Lower lobe of right lung (tissue), 2 donors: ENCODE measurements at regions not wholly inside any gene's neighbourhood (a gene's known extent, or its start where the extent isn't known, plus 50 kb on each side); places are given as distances from the start of the nearest gene placed in this dataset.

ENCODE experiments used
- ATAC-seq, 2 donors: fragments of 200-7000 bp; cut with Tn5 transposase; one replicate each; pipeline ENCODE4 v1.9.1; 2020 to 2022; ENCODE audit warnings: mild to moderate bottlenecking in 2 of 2, moderate library complexity in 2 of 2
- DNase-seq: peaks from one replicate; pipeline ENCODE4 v3.0.0-alpha.2; 2020
- H3K27ac ChIP-seq: fragments of 200-600 bp; one replicate; pipeline ENCODE4 v1.8.0; 2022
- H3K27me3 ChIP-seq: fragments of 200-600 bp; one replicate; pipeline ENCODE4 v1.8.0; 2022; ENCODE audit warnings: low read depth
- H3K36me3 ChIP-seq: fragments of 200-600 bp; one replicate; pipeline ENCODE4 v1.8.0; 2022; ENCODE audit warnings: mild to moderate bottlenecking
- H3K4me1 ChIP-seq: fragments of 200-600 bp; one replicate; pipeline ENCODE4 v1.8.0; 2022
- H3K4me3 ChIP-seq: fragments of 200-600 bp; one replicate; pipeline ENCODE4 v1.8.0; 2022; ENCODE audit warnings: mild to moderate bottlenecking
- H3K9me3 ChIP-seq: fragments of 200-600 bp; one replicate; pipeline ENCODE4 v1.8.0; 2022
- intact Hi-C: fragments of 100-400 bp; cut with DNase I; formaldehyde crosslinking; loops from one replicate; pipeline ENCODE4 v1.11.0; 2022
- TF ChIP-seq, protein P1 (sequence below): fragments of 200-600 bp; IDR thresholded peaks from one replicate; pipeline ENCODE4 v1.8.0; 2022; ENCODE audit warnings: antibody characterized with exemption, mild to moderate bottlenecking
- donor health status: DM: no; HTN: yes; CAD: no; lungs with severe emphysema.

- no peak overlapping the region for H3K4me3 ChIP-seq
- ATAC-seq (no peak), DNase-seq (no peak)
- H3K27me3 ChIP-seq: no peaks in the 10 kb centered on the region
- no peak overlapping the region for H3K27ac ChIP-seq
- H3K36me3 ChIP-seq: no peaks in the 10 kb centered on the region
- no peaks in the 10 kb centered on the region for H3K4me1 ChIP-seq
- intact Hi-C loops: no loop called here
- H3K9me3 ChIP-seq: peaks cover 4% of the 10 kb centered on the region
- TF ChIP-seq, protein P1, sequence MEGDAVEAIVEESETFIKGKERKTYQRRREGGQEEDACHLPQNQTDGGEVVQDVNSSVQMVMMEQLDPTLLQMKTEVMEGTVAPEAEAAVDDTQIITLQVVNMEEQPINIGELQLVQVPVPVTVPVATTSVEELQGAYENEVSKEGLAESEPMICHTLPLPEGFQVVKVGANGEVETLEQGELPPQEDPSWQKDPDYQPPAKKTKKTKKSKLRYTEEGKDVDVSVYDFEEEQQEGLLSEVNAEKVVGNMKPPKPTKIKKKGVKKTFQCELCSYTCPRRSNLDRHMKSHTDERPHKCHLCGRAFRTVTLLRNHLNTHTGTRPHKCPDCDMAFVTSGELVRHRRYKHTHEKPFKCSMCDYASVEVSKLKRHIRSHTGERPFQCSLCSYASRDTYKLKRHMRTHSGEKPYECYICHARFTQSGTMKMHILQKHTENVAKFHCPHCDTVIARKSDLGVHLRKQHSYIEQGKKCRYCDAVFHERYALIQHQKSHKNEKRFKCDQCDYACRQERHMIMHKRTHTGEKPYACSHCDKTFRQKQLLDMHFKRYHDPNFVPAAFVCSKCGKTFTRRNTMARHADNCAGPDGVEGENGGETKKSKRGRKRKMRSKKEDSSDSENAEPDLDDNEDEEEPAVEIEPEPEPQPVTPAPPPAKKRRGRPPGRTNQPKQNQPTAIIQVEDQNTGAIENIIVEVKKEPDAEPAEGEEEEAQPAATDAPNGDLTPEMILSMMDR: no peak
Measured at GRCh38 chr6:85192186-85192585, 257.7 kb upstream of the NT5E start.

- no peaks in the 10 kb centered on the region for H3K4me1 ChIP-seq
- no peak overlapping the region for H3K4me3 ChIP-seq
- H3K9me3 ChIP-seq: peaks cover 4% of the 10 kb centered on the region
- intact Hi-C loops: no loop called here
- H3K27ac ChIP-seq: no peak overlapping the region
- H3K27me3 ChIP-seq: no peaks in the 10 kb centered on the region
- no peaks in the 10 kb centered on the region for H3K36me3 ChIP-seq
- ATAC-seq (no peak), DNase-seq (no peak)
- TF ChIP-seq, protein P1: no peak
Measured at GRCh38 chr6:85191656-85192055, 258.2 kb upstream of the NT5E start.

- no peaks in the 10 kb centered on the region for H3K4me1 ChIP-seq
- intact Hi-C loops: no loop called here
- no peaks in the 10 kb centered on the region for H3K36me3 ChIP-seq
- peaks cover 4% of the 10 kb centered on the region for H3K9me3 ChIP-seq
- no peak for ATAC-seq
- TF ChIP-seq, protein P1: no peak
- H3K27me3 ChIP-seq: no peaks in the 10 kb centered on the region
- no peak for DNase-seq
- no peak overlapping the region for H3K27ac ChIP-seq
- H3K4me3 ChIP-seq: no peak overlapping the region
Measured at GRCh38 chr6:85186546-85187175, 263.2 kb upstream of the NT5E start.

- Histone ChIP-seq H3K9me3 (peaks cover 4% of the 10 kb centered on the region), H3K27ac (no peak overlapping the region), H3K27me3 (no peaks in the 10 kb centered on the region), H3K4me1 (no peaks in the 10 kb centered on the region), H3K4me3 (no peak overlapping the region), H3K36me3 (no peaks in the 10 kb centered on the region)
- ATAC-seq (no peak), DNase-seq (no peak)
- TF ChIP-seq, protein P1: no peak
- intact Hi-C loops: no loop called here
Measured at GRCh38 chr6:85185977-85186376, 263.9 kb upstream of the NT5E start.

GRCh38 chr6:85183841-85184240 lies 266.0 kb upstream of the NT5E start:
- Histone ChIP-seq H3K9me3 (no peaks in the 10 kb centered on the region), H3K27ac (no peak overlapping the region), H3K4me3 (no peak overlapping the region), H3K4me1 (no peaks in the 10 kb centered on the region), H3K36me3 (no peaks in the 10 kb centered on the region), H3K27me3 (no peaks in the 10 kb centered on the region)
- intact Hi-C loops: no loop called here
- no peak for ATAC-seq
- DNase-seq: no peak
- TF ChIP-seq, protein P1: no peak

- H3K4me3 ChIP-seq: no peak overlapping the region
- H3K27me3 ChIP-seq: no peaks in the 10 kb centered on the region
- no peaks in the 10 kb centered on the region for H3K36me3 ChIP-seq
- peaks cover 12% of the 10 kb centered on the region for H3K9me3 ChIP-seq
- TF ChIP-seq, protein P1: no peak
- intact Hi-C loops: no loop called here
- ATAC-seq: no peak
- H3K27ac ChIP-seq: no peak overlapping the region
- no peaks in the 10 kb centered on the region for H3K4me1 ChIP-seq
- no peak for DNase-seq
Measured at GRCh38 chr6:85172705-85173104, 277.2 kb upstream of the NT5E start.
